NCI-H1048 (cell line): ENCODE measurements at regions not wholly inside any gene's neighbourhood (a gene's known extent, or its start where the extent isn't known, plus 50 kb on each side); places are given as distances from the start of the nearest gene placed in this dataset.
A peak's percentile ranks its signal among the peaks of the same experiment; 100 is the strongest.

Source experiments
- DNase-seq: peaks from one replicate; lab custom pipeline; 2025; lab: John Stamatoyannopoulos, UW

DNA sequence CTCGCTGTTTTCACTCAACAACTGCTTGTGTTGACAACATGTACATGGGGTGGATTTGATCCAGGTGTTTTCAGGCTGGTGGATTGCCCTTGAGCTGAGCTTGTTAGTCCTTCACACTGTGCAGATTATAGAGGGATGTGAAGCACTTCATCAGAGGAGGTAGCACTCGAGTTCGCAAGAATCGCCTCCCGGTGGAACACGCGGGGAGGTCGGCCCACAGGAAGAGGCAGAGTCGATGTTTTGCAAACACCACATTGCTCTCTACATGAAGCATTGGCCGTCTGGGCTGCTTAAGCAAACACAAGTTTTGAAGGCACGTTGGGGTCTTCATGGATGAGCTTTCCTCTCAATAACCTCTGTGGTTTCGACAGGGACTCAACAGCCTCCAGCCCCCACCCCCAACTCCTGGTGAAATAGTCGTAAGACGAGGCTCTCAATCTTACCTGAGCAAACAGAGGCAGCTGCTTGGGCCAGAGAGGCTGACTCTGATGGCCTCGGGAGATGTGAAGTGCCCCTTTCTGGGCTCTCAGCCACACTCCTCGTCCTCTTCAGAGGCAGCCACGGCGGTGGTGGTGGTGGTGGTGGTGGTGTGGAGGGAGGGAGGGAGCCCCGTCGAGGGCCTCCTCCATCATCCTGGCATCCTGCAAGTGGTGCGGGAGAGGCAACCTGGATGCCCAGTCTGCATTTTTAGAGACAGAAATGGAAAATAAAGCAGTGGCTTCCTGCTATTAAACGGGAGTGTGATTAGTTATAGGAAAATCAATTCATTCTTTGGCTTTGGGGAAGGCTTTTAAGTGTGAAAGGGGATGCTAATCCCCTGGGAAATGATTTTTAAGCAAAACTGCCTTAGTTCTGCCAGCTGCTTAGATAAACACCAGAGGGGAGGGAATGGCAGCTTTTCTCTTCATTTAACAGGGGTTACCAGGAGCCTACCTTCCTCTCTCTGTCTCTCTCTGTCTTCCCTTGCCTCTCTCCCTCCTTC lies 552.5 kb upstream of the EEF2KMT start:
- DNase-seq: no peak

DNA sequence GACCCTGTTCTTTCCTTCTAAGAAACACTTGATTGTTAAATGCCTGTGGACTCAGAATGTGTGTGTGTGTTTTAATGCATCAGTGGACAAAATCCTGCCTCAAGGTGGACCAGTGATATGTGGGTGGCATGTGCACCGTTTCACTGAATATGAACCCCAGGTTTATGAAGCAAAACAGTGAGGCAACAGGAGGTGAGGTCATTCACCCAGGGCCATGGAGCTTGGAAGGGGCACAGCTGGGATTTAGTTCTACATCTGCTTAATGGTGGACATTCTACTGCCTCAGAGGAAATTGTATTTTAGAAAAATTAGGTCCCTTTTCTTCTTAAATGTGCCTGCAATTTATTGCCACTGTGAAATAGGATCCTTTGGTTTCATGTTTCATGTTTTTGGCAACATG lies 549.5 kb upstream of the EEF2KMT start:
- DNase-seq: no peak

DNA sequence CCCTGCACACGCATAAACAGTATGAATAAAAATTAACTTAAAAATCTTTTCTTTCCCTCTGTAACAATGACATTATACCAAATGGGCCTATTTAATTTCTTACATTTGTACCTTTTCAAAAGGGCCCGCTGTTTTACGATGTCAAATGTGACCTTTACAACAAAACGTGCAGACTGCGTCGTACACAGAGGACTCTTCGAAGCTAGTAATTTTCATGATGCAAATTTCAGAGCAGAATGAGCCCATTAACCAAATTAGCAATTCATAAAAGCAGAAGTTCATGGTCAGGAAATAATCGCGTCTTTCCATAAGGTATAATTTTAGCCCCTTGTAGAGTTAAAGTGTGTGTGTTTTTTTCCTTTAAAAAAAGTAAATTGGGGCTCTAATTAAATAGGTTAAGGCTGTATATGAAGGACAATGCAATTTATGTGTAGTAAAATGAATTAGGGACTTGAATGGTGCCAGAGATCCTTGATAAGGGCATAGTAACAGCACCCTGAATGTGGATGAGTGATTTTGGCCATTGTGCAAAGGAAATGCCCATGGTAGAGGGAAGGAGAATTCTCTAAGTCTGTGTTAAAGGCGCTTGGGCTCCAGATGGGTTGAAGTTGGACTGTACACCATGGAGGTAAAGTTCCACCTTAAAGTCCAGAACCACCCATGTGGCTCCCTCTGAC lies 546.4 kb upstream of the EEF2KMT start:
- DNase-seq: no peak

DNA sequence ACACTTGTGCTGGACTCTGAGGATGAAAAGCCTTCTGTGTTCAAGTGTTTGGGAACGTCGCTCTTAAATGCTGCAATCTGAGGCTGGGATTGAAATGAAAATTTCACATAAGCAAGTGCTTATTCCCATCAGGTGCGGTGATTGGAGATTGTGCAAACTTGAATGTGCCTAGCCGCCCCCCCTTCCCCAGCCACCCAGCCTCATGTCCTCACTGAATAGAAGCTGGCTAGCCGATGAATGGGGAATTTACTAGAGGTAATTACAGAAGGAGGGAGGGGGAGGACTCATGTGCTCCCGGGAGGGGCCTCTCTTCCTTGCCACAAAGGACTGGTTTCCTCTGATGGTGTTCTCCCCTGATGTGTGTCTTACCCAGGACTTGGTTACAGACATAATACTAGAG lies 544.8 kb upstream of the EEF2KMT start:
- no peak for DNase-seq

DNA sequence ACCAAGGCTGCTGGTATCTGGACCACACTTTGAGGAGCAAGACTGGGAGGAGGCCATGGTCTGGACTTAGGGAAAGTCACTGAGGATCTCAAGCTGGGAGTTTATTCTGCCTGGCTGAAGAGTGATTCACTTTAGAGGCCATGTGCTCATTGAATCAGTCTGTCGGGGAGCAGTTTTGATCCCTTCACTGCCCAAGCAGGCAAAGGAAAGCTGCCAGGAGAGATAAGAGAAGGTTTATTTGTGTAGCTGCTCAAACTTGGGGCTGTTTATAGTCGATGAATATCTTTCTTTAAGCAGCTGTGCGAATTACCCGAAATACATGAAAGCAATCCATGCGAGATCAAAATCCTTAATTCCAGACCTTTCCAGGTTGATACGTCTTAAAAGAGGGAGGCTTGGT lies 544.4 kb upstream of the EEF2KMT start:
- DNase-seq: no peak

DNA sequence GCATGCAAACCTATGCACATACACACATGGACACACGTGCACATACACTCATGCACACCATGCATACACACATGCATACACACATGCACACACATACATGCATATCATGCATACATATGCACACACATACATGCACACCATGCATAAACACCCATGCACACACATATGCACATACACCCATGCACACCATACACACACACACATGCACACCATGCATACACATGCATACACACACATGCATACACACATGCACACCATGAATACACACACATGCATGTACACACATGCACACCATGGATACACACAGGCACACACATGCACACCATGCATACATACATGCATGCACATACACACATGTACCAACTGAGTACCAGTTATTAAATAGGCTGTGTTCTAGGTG lies 543.3 kb upstream of the EEF2KMT start:
- DNase-seq: no peak

DNA sequence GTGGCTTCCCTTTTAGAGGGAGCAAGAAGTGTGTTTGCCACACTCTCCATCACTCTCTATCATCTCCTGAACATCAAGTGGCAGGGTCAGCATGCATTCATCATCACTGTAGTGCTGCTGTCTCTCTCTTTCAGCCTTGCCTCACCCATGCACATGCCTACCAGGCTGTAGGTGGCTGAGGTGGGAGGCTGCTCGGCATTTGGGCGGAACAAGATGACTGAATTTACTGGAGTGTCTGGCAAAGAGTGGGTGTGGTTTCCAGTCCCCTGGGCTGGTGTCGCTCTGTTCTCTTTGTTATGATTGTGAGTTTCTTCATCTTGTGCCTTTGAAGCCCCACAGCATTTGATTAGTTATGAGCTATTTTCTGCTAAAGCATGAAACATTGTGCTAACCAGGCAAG lies 541.9 kb upstream of the EEF2KMT start:
- DNase-seq: no peak

DNA sequence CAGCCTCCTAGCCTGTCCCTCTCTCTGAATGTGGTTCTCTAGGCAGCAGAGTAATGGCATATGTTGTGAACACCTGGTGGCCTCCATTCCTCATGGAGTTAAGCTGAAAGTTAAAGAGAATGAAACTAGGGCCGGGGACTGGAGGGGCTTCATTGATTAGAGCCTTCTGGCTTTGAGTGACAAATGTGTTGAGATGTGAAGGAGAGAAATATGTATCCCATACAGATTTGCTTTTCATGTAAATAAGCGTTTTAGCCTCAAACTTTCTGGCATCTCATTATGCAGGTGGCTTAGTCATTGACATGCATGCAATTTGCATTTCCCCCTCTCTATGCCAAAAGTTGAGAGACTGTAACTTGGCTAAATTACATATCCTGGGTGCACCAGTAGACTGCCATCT lies 537.7 kb upstream of the EEF2KMT start:
- no peak for DNase-seq

DNA sequence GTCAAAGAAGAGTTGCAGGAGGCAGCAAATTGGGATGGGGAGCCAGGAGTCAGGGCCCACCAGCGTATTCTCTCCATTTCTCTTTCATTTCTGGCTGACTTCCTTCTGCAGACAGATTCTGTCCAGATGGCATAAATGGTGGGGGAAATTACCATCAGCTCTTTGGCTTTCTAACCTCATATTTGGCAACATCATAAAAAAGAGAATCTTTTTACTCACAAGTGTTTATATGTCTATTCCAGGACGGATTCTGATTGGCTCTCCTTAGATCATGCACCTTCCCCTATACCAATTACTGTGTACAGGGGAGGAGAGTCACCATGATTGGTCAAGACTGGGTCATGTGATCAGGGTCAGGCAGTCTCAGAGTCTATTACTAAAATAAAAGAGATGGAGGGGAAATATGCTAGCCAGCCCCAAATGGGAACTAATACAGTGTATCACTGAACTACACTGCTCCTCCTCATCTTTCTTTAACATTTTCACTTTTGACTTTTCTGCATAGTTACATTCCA lies 537.1 kb upstream of the EEF2KMT start:
- no peak for DNase-seq

DNA sequence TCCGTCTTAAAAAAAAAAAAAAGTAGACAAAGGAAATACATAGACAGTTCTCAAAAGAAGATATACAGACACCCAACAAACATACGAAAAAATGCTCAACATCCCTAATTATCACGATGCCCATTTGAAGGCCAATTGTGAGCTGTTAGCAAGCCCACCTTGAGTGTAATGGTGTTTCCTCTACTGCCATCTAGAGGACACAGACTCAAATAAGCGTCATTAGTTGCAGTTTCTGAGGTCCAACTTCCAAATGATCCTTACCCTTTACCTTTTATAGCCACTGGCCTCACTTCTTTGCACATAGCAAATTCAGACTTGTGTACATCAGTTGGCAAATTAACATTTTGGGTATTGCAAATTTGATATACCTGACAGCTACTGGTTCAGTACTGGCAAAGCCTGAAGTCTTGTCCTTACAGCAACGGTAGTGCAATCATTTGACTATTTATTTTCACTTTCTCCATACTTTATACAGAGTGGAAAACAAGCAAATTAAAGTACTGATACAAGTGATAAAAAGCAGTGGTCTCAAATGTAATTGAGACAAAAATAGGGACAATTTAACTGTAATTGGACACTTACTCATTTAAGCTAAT lies 536.3 kb upstream of the EEF2KMT start:
- DNase-seq: no peak

DNA sequence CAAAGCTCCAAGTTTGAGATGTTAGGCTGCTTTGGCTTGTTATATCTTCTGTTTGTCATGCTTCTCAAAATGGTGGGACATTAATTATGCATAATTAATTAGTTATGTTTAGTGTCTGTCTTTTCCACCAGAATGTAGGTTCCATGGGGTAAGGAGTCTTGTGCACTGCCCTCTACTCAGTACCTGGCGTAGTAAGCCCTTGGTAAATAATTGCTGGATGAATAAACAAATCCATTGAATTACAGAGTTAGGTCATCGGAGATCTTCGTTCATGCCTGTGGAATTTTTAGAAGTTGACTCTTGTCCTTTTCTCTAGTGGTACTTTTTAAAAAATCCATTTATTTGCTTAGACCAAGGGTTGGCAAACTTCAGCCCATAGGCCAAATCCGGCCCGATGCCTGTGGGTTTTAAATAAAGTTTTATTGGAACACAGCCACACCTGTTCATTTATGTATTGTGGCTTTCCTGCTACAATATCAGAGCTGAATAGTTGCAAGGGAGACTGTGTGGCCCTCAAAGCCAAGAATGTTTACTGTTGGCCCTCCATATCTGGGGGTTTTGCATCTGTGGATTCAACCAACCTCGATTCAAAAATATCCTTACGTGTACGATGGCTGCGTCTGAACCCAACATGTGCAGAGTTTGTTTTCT lies 524.8 kb upstream of the EEF2KMT start:
- no peak for DNase-seq

DNA sequence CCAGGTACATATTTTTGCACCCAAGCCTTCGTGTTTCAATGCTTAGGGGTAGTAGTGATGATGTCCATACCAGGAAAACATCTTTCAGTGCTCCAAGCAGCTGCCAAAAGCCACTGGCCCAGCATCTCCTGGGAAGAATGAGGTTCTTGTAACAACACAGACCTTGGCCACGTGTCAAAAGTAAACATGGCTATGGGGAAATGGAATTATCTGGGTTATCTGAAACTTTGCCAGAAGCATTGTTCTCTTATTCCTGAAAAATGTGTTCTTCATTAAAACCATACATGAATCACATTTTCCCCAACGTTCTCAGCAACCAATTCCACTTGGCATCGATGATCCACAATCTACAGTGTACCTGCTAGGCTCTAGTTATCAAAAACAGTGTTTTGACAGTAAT lies 524.2 kb upstream of the EEF2KMT start:
- DNase-seq: no peak

DNA sequence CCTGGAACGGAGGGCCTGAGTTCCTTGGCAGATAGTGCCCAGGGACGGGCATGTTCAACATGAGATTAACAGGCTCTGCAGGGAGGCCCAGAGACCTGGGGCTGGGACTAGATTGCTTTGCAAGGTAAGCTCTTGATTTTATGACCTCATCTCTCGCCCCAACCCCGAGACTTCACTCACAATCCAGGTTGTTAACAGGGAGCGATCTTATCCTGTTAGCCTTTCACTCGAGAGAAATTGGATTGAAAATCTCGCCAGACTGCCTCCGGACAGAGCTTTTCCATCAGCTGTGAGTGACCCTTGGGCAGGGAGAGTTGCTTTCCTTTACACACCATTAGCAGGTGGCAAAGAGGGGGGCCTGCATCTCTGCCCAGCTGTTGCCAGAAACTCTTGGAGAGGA lies 521.7 kb upstream of the EEF2KMT start:
- DNase-seq: no peak

DNA sequence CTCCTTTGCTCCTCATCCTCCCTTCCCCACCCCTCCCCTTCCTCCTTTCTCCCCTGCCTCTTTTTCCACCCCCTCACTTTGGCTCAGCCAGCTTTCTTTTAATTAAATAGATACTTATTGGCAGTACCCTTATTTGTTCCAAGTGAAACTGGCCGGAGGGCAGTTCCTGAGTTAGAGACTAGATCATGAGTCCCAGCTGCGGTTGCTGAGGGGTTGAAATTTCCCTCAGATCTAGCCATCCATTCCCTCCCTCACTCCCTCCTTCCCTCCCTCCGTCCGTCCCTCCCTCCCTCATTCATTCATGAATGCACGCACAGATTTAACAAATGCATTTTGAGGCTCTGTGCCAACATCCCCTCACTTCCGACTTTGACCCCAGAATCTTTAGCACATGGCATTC lies 519.2 kb upstream of the EEF2KMT start:
- no peak for DNase-seq

DNA sequence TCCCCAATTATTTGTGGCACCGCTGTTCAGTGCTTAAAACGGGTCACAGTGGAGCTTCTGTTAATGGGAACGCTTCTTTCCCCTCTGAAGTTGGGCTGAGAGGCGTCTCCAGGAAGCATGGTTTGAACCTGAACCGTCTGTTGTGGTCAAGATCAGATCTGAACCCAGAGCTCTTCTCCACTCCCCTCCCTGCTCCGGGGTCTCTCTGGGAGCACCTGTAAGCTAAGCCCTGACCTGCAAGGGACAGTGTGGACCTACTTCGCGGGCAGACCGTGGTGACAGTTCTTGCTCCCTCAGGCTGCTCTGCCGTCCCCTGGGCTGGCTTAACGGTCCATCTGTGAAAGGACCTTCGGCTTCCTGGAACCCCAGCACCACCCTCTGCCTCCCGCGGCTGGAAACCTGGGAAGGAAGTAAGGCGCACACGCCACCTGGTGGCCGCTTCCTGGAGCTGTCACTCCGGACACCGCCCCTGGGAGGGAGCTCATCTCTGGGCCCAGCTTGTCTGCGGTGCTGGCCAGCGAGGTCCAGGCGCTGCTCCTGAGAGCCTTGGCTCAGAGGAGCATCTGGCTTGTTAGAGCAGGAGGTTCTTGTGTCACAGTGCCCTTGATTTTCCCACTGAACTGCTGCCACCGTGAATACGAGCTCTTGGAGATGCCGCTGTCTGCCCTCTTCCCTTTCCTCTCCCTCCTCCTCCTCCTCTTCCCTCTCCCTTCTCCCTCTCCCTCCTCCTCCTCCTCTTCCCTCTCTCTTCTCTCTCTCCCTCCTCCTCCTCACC lies 518.5 kb upstream of the EEF2KMT start:
- peak; percentile 0 for DNase-seq

DNA sequence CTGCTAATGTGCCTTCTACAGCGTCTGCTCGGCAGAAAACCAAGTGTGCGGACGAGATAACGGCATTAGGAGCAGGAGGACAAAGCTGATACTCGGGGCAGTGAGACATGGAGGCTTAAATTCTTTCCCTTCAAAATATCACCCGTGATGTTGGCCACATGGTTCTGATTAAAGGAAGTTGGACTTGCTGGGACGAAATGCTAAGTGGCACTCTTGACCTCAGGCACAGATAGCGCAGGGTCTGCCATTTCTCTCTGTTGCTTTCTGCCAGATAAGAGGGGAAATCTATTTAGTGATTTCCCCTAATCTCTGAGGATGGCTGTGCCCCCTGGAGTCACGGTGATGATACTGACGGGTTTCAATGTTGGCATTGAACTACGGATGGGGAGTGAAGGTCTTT lies 509.6 kb upstream of the EEF2KMT start:
- no peak for DNase-seq

DNA sequence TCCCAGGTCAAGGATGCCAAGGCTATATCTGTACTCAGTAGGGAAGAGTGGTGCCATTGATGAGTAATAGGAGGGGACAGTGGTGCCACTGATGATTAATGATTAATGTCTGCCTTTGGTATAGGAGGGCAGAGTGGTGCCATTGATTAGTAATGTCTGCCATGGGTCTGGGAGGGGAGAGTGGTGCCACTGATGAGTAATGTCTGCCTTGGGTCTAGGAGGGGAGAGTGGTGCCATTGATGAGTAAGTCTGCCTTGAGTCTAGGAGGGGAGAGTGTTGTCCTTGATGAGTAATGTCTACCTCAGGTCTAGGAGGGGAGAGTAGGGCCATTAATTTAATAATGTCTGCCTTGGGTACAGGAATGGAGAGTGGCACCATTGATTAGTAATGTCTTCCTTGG lies 507.8 kb upstream of the EEF2KMT start:
- DNase-seq: no peak

DNA sequence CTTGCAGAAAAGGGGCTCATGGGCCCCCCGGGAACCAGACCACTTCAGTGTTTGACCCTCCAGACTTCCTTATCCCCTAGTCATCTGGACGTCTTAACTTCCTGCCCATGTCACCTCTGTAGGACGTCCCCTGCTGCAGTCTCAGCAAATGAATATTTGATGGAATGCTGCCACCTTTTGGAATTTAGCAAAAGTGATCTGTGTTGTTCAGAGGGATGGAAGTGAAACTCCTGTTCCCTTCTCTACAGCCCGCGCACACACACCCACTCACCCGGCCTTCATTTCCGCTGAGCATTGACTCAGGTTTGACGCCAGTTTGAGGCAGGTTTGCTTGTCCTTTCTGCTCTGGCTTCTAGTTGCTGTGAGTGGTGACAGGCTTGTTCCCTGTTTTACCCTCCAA lies 507.2 kb upstream of the EEF2KMT start:
- DNase-seq: no peak

DNA sequence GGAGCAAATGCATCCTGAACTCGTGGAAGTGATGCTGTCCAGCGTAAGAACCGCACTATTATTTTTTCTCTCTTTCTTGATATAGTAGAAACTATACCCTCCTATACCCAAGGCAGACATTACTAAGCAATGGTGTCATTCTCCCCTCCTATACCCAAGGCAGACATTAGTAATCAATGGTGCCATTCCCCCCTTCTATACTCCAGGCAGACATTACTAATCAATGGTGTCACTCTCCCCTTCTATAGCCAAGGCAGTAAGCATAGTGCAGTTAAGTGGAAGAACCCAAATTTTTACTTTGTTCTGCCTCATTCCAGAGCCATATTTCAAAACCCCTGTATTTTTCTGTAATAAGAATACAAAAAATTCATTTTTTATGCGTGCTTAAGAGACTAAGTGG lies 506.2 kb upstream of the EEF2KMT start:
- no peak for DNase-seq

DNA sequence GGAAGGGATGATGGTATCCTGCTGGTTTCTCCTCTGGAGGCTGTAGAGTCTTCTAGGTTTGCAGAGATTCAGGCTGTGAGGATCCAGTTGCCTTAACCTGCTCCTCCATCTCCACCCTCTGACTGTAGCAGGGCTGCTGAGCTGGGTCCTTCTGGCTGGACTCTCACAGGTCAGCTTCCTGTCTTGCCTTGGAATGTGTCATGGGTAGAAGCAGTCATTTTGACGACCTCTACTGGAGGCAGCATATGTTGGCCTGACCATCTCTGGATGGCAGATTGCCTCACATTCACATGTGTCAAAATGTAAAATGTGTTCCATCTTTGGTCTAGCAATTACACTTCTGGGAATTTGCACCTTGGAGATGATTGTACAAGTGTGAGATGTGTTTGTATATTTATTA lies 504.4 kb upstream of the EEF2KMT start:
- DNase-seq: no peak

DNA sequence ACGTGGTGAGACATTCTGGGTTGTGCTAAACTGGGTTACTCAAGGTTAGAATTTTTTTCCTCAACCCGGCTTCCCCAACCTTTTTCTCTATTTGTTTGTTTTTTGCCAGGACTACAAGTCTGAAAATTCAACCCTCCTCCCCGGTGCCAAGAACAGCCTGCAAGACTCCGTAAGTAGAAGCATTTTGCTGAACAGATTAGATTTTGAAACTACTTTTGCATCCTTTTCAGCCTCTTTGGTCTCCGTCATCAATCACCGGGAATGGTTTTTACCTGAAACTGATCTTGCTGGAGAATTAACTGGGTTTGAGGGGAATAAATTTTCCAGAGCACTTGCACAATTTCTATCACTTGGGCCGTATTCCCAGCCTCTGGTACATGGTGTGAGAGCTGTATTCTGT lies 501.2 kb upstream of the EEF2KMT start:
- no peak for DNase-seq

DNA sequence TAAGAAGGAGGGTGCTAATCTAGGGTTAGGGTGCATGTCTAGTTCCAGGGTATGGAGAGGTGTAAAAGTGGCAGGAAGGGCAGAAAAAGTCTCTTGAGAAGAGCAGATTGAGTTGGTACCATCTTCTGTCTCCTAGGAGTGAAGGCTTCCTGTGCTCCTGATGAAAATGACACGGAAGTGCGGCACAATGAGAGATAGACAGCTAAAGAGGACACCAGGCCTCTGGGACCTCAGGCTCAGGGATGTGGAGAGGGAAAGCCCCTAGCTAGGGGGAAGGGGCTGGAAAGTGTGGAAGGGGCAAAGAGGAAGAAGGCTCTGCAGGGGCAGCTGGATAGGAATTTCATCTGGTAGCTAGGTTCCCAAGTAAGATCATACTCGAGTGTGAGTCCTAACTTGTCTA lies 498.3 kb upstream of the EEF2KMT start:
- no peak for DNase-seq
